MM.1S (cell line): ENCODE measurements at regions not wholly inside any gene's neighbourhood (a gene's known extent, or its start where the extent isn't known, plus 50 kb on each side); places are given as distances from the start of the nearest gene placed in this dataset.

Experiments
- EZH2 ChIP-seq: fragments of 300-600 bp; sonication (generic); optimal IDR thresholded peaks from 2 replicates; pipeline ENCODE3; 2017; ENCODE audit warnings: low read depth, mild to moderate bottlenecking, antibody characterized with exemption, low read length, mixed read lengths
- TF ChIP-seq, protein P1 (sequence below): fragments of 300-600 bp; sonication (generic); IDR thresholded peaks from 2 replicates; pipeline ENCODE4 v1.5.1; 2016; ENCODE audit warnings: antibody characterized with exemption, low read length, mixed read lengths

DNA sequence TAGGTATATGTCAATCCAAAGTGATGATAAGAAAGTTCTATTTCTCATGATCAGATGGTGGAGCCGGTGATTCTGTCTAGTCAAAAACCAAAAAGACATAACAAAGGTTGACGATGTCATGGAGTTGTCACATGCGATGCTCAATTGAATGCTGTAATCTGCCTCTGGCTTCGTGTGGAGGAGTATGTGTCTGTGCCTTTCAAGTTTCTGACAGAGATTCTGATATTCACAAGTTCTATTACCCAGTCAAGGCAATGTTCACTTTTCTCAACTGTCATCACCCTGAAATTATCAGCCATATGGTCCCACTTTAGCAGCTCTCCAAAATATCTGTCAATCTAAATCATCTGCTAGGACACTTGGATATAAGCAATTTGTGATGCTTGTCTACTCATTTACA lies 367.6 kb upstream of the PRR20A start:
- TF ChIP-seq, protein P1, sequence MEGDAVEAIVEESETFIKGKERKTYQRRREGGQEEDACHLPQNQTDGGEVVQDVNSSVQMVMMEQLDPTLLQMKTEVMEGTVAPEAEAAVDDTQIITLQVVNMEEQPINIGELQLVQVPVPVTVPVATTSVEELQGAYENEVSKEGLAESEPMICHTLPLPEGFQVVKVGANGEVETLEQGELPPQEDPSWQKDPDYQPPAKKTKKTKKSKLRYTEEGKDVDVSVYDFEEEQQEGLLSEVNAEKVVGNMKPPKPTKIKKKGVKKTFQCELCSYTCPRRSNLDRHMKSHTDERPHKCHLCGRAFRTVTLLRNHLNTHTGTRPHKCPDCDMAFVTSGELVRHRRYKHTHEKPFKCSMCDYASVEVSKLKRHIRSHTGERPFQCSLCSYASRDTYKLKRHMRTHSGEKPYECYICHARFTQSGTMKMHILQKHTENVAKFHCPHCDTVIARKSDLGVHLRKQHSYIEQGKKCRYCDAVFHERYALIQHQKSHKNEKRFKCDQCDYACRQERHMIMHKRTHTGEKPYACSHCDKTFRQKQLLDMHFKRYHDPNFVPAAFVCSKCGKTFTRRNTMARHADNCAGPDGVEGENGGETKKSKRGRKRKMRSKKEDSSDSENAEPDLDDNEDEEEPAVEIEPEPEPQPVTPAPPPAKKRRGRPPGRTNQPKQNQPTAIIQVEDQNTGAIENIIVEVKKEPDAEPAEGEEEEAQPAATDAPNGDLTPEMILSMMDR = no peak
- no peak for TF ChIP-seq EZH2
